Muscle of leg (tissue), 3 donors: ENCODE measurements at regions not wholly inside any gene's neighbourhood (a gene's known extent, or its start where the extent isn't known, plus 50 kb on each side); places are given as distances from the start of the nearest gene placed in this dataset.

ENCODE experiments used
- DNase-seq: peaks from one replicate; pipeline ENCODE4 v3.0.0; 2013
- H3K27ac ChIP-seq: one replicate; pipeline ENCODE4 v1.5.1; 2013; ENCODE audit warnings: mild to moderate bottlenecking, low read length, control low read depth
- H3K27me3 ChIP-seq: one replicate; pipeline ENCODE4 v1.6.1; 2013; ENCODE audit warnings: low read length; ENCODE audit not compliant: control insufficient read depth, insufficient read depth
- H3K36me3 ChIP-seq: one replicate; pipeline ENCODE4 v1.6.1; 2013; ENCODE audit warnings: low read length; ENCODE audit not compliant: control insufficient read depth, insufficient read depth
- H3K4me1 ChIP-seq: one replicate; pipeline ENCODE4 v1.6.1; 2013; ENCODE audit warnings: low read length; ENCODE audit not compliant: control insufficient read depth, insufficient read depth
- H3K4me3 ChIP-seq: one replicate; pipeline ENCODE4 v1.5.1; 2013; ENCODE audit warnings: low read length, control low read depth
- H3K9me3 ChIP-seq: replicated peaks from 2 replicates; pipeline ENCODE4 v1.6.1; 2013; ENCODE audit warnings: low read depth, low read length; ENCODE audit not compliant: control insufficient read depth
- WGBS: methylation state at CpG from one replicate; pipeline ENCODE4 v1.1.5; 2013; ENCODE audit warnings: missing lambda C conversion rate; ENCODE audit not compliant: insufficient coverage; 5-methylcytosine and 5-hydroxymethylcytosine counted together

- WGBS = no CpG with 5 or more reads among the region's 3 CpGs
- Histone ChIP-seq H3K36me3 (no peaks in the 10 kb centered on the region), H3K27ac (no peak overlapping the region), H3K9me3 (no peaks in the 10 kb centered on the region), H3K4me3 (no peak overlapping the region), H3K4me1 (peaks cover 10% of the 10 kb centered on the region), H3K27me3 (no peaks in the 10 kb centered on the region)
- DNase-seq = peak; percentile 72
These were observed 167.8 kb upstream of the POU2AF2 start for GRCh38 chr11:111077530-111078322.

- no CpG with 5 or more reads among the region's 1 CpG for WGBS
- no peaks in the 10 kb centered on the region for H3K36me3 ChIP-seq
- no peak for DNase-seq
- no peak overlapping the region for H3K27ac ChIP-seq
- peaks cover 2% of the 10 kb centered on the region for H3K4me1 ChIP-seq
- peaks cover 11% of the 10 kb centered on the region for H3K9me3 ChIP-seq
- H3K27me3 ChIP-seq = no peaks in the 10 kb centered on the region
- no peak overlapping the region for H3K4me3 ChIP-seq
These were observed 176.5 kb upstream of the POU2AF2 start for GRCh38 chr11:111069066-111069465.

- Histone ChIP-seq H3K27ac (no peak overlapping the region), H3K4me3 (no peak overlapping the region), H3K36me3 (no peaks in the 10 kb centered on the region), H3K9me3 (peaks cover 11% of the 10 kb centered on the region), H3K4me1 (peaks cover 2% of the 10 kb centered on the region), H3K27me3 (no peaks in the 10 kb centered on the region)
- no CpG with 5 or more reads among the region's 1 CpG for WGBS
- no peak for DNase-seq
These were observed 177.5 kb upstream of the POU2AF2 start for GRCh38 chr11:111067994-111068393.

GRCh38 chr11:111066846-111067245, 178.7 kb upstream of the POU2AF2 start:
- DNase-seq = no peak
- Histone ChIP-seq H3K27ac (no peak overlapping the region), H3K27me3 (no peaks in the 10 kb centered on the region), H3K4me3 (no peak overlapping the region), H3K9me3 (peaks cover 11% of the 10 kb centered on the region), H3K4me1 (peaks cover 2% of the 10 kb centered on the region), H3K36me3 (no peaks in the 10 kb centered on the region)
- WGBS = 50% methylated on average over 1 of the region's 2 CpGs

GRCh38 chr11:111063726-111064517, 181.6 kb upstream of the POU2AF2 start:
- Histone ChIP-seq H3K4me3 (no peak overlapping the region), H3K9me3 (peaks cover 9% of the 10 kb centered on the region), H3K4me1 (peaks cover 2% of the 10 kb centered on the region), H3K27ac (no peak overlapping the region), H3K36me3 (no peaks in the 10 kb centered on the region), H3K27me3 (no peaks in the 10 kb centered on the region)
- 55% methylated on average over 4 of the region's 6 CpGs for WGBS
- DNase-seq = no peak

- H3K36me3 ChIP-seq = no peaks in the 10 kb centered on the region
- no peak overlapping the region for H3K27ac ChIP-seq
- H3K4me1 ChIP-seq = peaks cover 2% of the 10 kb centered on the region
- no peak for DNase-seq
- no peak overlapping the region for H3K4me3 ChIP-seq
- peaks cover 5% of the 10 kb centered on the region for H3K9me3 ChIP-seq
- no peaks in the 10 kb centered on the region for H3K27me3 ChIP-seq
- WGBS = 67% methylated on average over 1 of the region's 3 CpGs
These were observed 183.1 kb upstream of the POU2AF2 start for GRCh38 chr11:111062420-111062819.

- Histone ChIP-seq H3K9me3 (peaks cover 9% of the 10 kb centered on the region), H3K27me3 (no peaks in the 10 kb centered on the region), H3K4me3 (no peak overlapping the region)
These were observed 185.8 kb upstream of the POU2AF2 start for GRCh38 chr11:111059726-111060125.

GRCh38 chr11:111049131-111049530, 196.4 kb upstream of the POU2AF2 start:
- no CpG with 5 or more reads among the region's 4 CpGs for WGBS
- DNase-seq = no peak
- H3K27ac ChIP-seq = no peak overlapping the region
- H3K27me3 ChIP-seq = no peaks in the 10 kb centered on the region
- H3K36me3 ChIP-seq = no peaks in the 10 kb centered on the region
- no peaks in the 10 kb centered on the region for H3K9me3 ChIP-seq
- no peaks in the 10 kb centered on the region for H3K4me1 ChIP-seq
- no peak overlapping the region for H3K4me3 ChIP-seq

More at GRCh38 chr11:111059726-111060125, 185.8 kb upstream of the POU2AF2 start:
- no peak for DNase-seq
- H3K4me1 ChIP-seq = peaks cover 2% of the 10 kb centered on the region
- H3K27ac ChIP-seq = no peak overlapping the region
- H3K36me3 ChIP-seq = no peaks in the 10 kb centered on the region

GRCh38 chr11:111047374-111047773, 198.2 kb upstream of the POU2AF2 start:
- no peak overlapping the region for H3K27ac ChIP-seq
- no peaks in the 10 kb centered on the region for H3K9me3 ChIP-seq
- H3K4me1 ChIP-seq = no peaks in the 10 kb centered on the region
- H3K27me3 ChIP-seq = no peaks in the 10 kb centered on the region
- DNase-seq = no peak
- H3K4me3 ChIP-seq = no peak overlapping the region
- 67% methylated on average over 3 of the region's 7 CpGs for WGBS
- H3K36me3 ChIP-seq = no peaks in the 10 kb centered on the region

- DNase-seq = no peak
- WGBS = no CpG with 5 or more reads among the region's 2 CpGs
These were observed 199.2 kb upstream of the POU2AF2 start for GRCh38 chr11:111046291-111046690.

More at GRCh38 chr11:111046291-111046690, 199.2 kb upstream of the POU2AF2 start:
- H3K36me3 ChIP-seq = no peaks in the 10 kb centered on the region
- H3K4me1 ChIP-seq = no peaks in the 10 kb centered on the region
- no peaks in the 10 kb centered on the region for H3K9me3 ChIP-seq
- H3K27ac ChIP-seq = no peak overlapping the region
- no peaks in the 10 kb centered on the region for H3K27me3 ChIP-seq
- H3K4me3 ChIP-seq = no peak overlapping the region
